ENCODE measurements at regions not wholly inside any gene's neighbourhood (a gene's known extent, or its start where the extent isn't known, plus 50 kb on each side); places are given as distances from the start of the nearest gene placed in this dataset.

- Histone ChIP-seq H3K14ac (ENCODE audit: insufficient read length) (no peak overlapping the region), H3K4ac (replicated peaks; ENCODE audit: insufficient read length, low read depth, low read length) (no peak overlapping the region), H4K5ac (ENCODE audit: insufficient read length, low read depth, low read length) (no peak overlapping the region), H4K91ac (replicated peaks; ENCODE audit: insufficient read length, low read length) (no peak overlapping the region), H3K9ac (replicated peaks in 1 of 4; ENCODE audit: extremely low read depth in 1 of 4, low read depth in 3 of 4, low read length in 3 of 4) (no peak overlapping the region), H3K4me3 (ENCODE audit: extremely low read depth in 1 of 4, insufficient read depth in 2 of 4, low read depth in 3 of 4, low read length in 4 of 4) (no peak overlapping the region), H3K56ac (replicated peaks; ENCODE audit: insufficient read length, low read depth, low read length) (no peak overlapping the region), H2BK20ac (ENCODE audit: low read length) (no peak overlapping the region), H4K8ac (ENCODE audit: extremely low read depth, insufficient read depth, low read length) (no peak overlapping the region), H4K20me1 (replicated peaks in 1 of 2; ENCODE audit: control insufficient read depth in 1 of 2, insufficient read depth in 2 of 2, low read length in 2 of 2) (no peaks in the 10 kb centered on the region), H3K9me3 (ENCODE audit: insufficient read depth in 2 of 2, low read depth in 1 of 2, low read length in 1 of 2) (no peaks in the 10 kb centered on the region), H2AFZ (ENCODE audit: low read length) (no peak overlapping the region), H3K27me3 (replicated peaks in 1 of 4; ENCODE audit: control insufficient read depth in 3 of 4, extremely low read depth in 1 of 4, insufficient read depth in 3 of 4, low read length in 3 of 4) (no peaks in the 10 kb centered on the region; a peak in 1 of 7 replicates), H3K79me2 (ENCODE audit: control insufficient read depth in 1 of 2, insufficient read depth in 2 of 2, low read length in 2 of 2) (no peaks in the 10 kb centered on the region), H3K36me3 (ENCODE audit: control insufficient read depth in 2 of 4, insufficient read depth in 4 of 4, low read length in 3 of 4) (no peaks in the 10 kb centered on the region), H3K4me2 (ENCODE audit: insufficient read depth in 1 of 2, low read depth in 2 of 2, low read length in 2 of 2) (no peak overlapping the region), H2BK12ac (ENCODE audit: low read depth, low read length) (no peak overlapping the region), H3K79me1 (ENCODE audit: low read depth, low read length) (no peaks in the 10 kb centered on the region), H2AK5ac (ENCODE audit: low read depth, low read length) (no peak overlapping the region), H2BK15ac (ENCODE audit: low read length) (no peak overlapping the region), H2BK5ac (ENCODE audit: low read depth, low read length) (no peak overlapping the region), H3K18ac (ENCODE audit: extremely low read depth, low read length) (no peak overlapping the region), H3K23ac (ENCODE audit: insufficient read length) (no peak overlapping the region), H2BK120ac (replicated peaks; ENCODE audit: low read depth, low read length) (no peak overlapping the region), H3K27ac (ENCODE audit: low read depth, low read length) (no peak overlapping the region), H3K23me2 (ENCODE audit: low read depth, low read length) (no peaks in the 10 kb centered on the region), H3K4me1 (replicated peaks in 1 of 4; ENCODE audit: control insufficient read depth in 3 of 4, insufficient read depth in 4 of 4, low read length in 3 of 4) (no peaks in the 10 kb centered on the region)
- TF ChIP-seq MAX (IDR thresholded peaks at IDR 0.05) (no peak), CTBP2 (IDR thresholded peaks at IDR 0.05; ENCODE audit: borderline replicate concordance, insufficient read depth, insufficient read length, low read length) (no peak), SP1 (IDR thresholded peaks at IDR 0.05; ENCODE audit: low read depth, low read length) (no peak), E2F6 (IDR thresholded peaks at IDR 0.05) (no peak), CBX8 (IDR thresholded peaks at IDR 0.05; ENCODE audit: borderline replicate concordance, low read depth, low read length) (no peak), BACH1 (IDR thresholded peaks at IDR 0.05; ENCODE audit: low read length) (no peak), TAF7 (optimal IDR thresholded peaks at IDR 0.05; ENCODE audit: borderline replicate concordance, low read depth, low read length) (no peak), RAD21 (IDR thresholded peaks at IDR 0.05 in 1 of 2, conservative IDR thresholded peaks at IDR 0.05 in 1 of 2; ENCODE audit: low read depth in 2 of 2, low read length in 2 of 2) (no peak)
- CTCF ChIA-PET (ENCODE audit: partially characterized antibody): interaction anchor here (0.8 to 1.4 kb wide), 3 partner anchors 10 to 67 kb away, joined by 3 to 6 read pairs (median 3); no protein-coding TSS in a partner anchor
- FAIRE-seq (no peak), DNase-seq (ENCODE audit: low read depth in 1 of 2, low spot score in 2 of 2) (no peak)
- 58% methylated on average over 3 of the region's 3 CpGs; no CpG with 5 or more reads in 1 of the 2 experiments for WGBS, 2 experiments (ENCODE audit: extremely low coverage in 1 of 2, insufficient coverage in 1 of 2, insufficient read length in 1 of 2, insufficient replicate concordance in 2 of 2, low coverage in 1 of 2, low lambda C conversion rate in 2 of 2, missing lambda C conversion rate in 1 of 2)
- POLR2A ChIA-PET (ENCODE audit: partially characterized antibody): no interaction called here
Observed at GRCh38 chr5:133821889-133822288, 146.5 kb downstream of the C5orf15 start.
